Mucosa of rectum (tissue), 2 donors: ENCODE measurements at regions not wholly inside any gene's neighbourhood (a gene's known extent, or its start where the extent isn't known, plus 50 kb on each side); places are given as distances from the start of the nearest gene placed in this dataset.

Source experiments
- H3K27ac ChIP-seq, 2 donors: one replicate each; pipeline ENCODE4 v1.7.0; 2013; ENCODE audit warnings: inconsistent platforms in 2 of 2, low read depth in 2 of 2, low read length in 2 of 2
- H3K27me3 ChIP-seq, 2 donors: one replicate each; pipeline ENCODE4 v1.7.0; 2013; ENCODE audit warnings: low read length in 2 of 2; ENCODE audit not compliant: control insufficient read depth in 2 of 2, insufficient read depth in 2 of 2
- H3K36me3 ChIP-seq, 2 donors: one replicate each; pipeline ENCODE4 v1.7.0; 2013; ENCODE audit warnings: low read length in 2 of 2; ENCODE audit not compliant: control insufficient read depth in 2 of 2, insufficient read depth in 2 of 2
- H3K4me1 ChIP-seq, 2 donors: one replicate each; pipeline ENCODE4 v1.7.0; 2013; ENCODE audit warnings: low read length in 2 of 2, mild to moderate bottlenecking in 1 of 2; ENCODE audit not compliant: control insufficient read depth in 2 of 2, insufficient read depth in 2 of 2
- H3K4me3 ChIP-seq, 2 donors: one replicate each; pipeline ENCODE4 v1.7.0; 2013; ENCODE audit warnings: low read length in 2 of 2
- H3K9ac ChIP-seq, 2 donors: one replicate each; pipeline ENCODE4 v1.7.0; 2013; ENCODE audit warnings: low read length in 2 of 2, low read depth in 1 of 2, mild to moderate bottlenecking in 1 of 2
- H3K9me3 ChIP-seq, 2 donors: one replicate each; pipeline ENCODE4 v1.7.0; 2013; ENCODE audit warnings: low read length in 2 of 2; ENCODE audit not compliant: control insufficient read depth in 2 of 2
- donor health status: healthy.
- donor health status: Normal muscosa, but diverticular disease.

- Histone ChIP-seq H3K4me1 (no peaks in the 10 kb centered on the region), H3K4me3 (no peak overlapping the region), H3K9me3 (no peaks in the 10 kb centered on the region), H3K27ac (no peak overlapping the region), H3K36me3 (no peaks in the 10 kb centered on the region), H3K9ac (no peak overlapping the region), H3K27me3 (no peaks in the 10 kb centered on the region)
These were observed 196.2 kb upstream of the SIX2 start for GRCh38 chr2:45205480-45205879.

- Histone ChIP-seq H3K9me3 (no peaks in the 10 kb centered on the region), H3K9ac (no peak overlapping the region), H3K4me3 (no peak overlapping the region), H3K36me3 (no peaks in the 10 kb centered on the region), H3K4me1 (no peaks in the 10 kb centered on the region), H3K27me3 (no peaks in the 10 kb centered on the region), H3K27ac (no peak overlapping the region)
These were observed 194.1 kb upstream of the SIX2 start for GRCh38 chr2:45203400-45203799.

GRCh38 chr2:45199973-45200372 lies 190.7 kb upstream of the SIX2 start:
- Histone ChIP-seq H3K4me1 (no peaks in the 10 kb centered on the region), H3K27ac (no peak overlapping the region), H3K36me3 (no peaks in the 10 kb centered on the region)

GRCh38 chr2:45195916-45196315 lies 186.7 kb upstream of the SIX2 start:
- Histone ChIP-seq H3K4me3 (no peak overlapping the region), H3K9me3 (no peaks in the 10 kb centered on the region), H3K36me3 (no peaks in the 10 kb centered on the region), H3K27ac (no peak overlapping the region), H3K4me1 (no peaks in the 10 kb centered on the region), H3K27me3 (peaks cover 0 to 4% of the 10 kb centered on the region in 2 donors), H3K9ac (no peak overlapping the region)

More at GRCh38 chr2:45199973-45200372, 190.7 kb upstream of the SIX2 start:
- H3K4me3 ChIP-seq, result no peak overlapping the region
- H3K9me3 ChIP-seq, result no peaks in the 10 kb centered on the region
- H3K9ac ChIP-seq, result no peak overlapping the region
- H3K27me3 ChIP-seq, result peaks cover 0 to under 1% of the 10 kb centered on the region in 2 donors

GRCh38 chr2:45194596-45194995 lies 185.3 kb upstream of the SIX2 start:
- Histone ChIP-seq H3K27ac (no peak overlapping the region), H3K4me1 (no peaks in the 10 kb centered on the region), H3K27me3 (peaks cover 0 to 4% of the 10 kb centered on the region in 2 donors), H3K36me3 (no peaks in the 10 kb centered on the region), H3K9me3 (no peaks in the 10 kb centered on the region), H3K4me3 (no peak overlapping the region), H3K9ac (no peak overlapping the region)

- no peaks in the 10 kb centered on the region for H3K36me3 ChIP-seq
- no peaks in the 10 kb centered on the region for H3K9me3 ChIP-seq
- H3K4me3 ChIP-seq, result no peak overlapping the region
- H3K4me1 ChIP-seq, result no peaks in the 10 kb centered on the region
- H3K27me3 ChIP-seq, result peaks cover 0 to 4% of the 10 kb centered on the region in 2 donors
- no peak overlapping the region for H3K9ac ChIP-seq
- no peak overlapping the region for H3K27ac ChIP-seq
These were observed 184.3 kb upstream of the SIX2 start for GRCh38 chr2:45193581-45193980.

GRCh38 chr2:45192991-45193390 lies 183.7 kb upstream of the SIX2 start:
- peaks cover 0 to 4% of the 10 kb centered on the region in 2 donors for H3K27me3 ChIP-seq
- H3K36me3 ChIP-seq, result no peaks in the 10 kb centered on the region

GRCh38 chr2:45192481-45192880 lies 183.2 kb upstream of the SIX2 start:
- H3K27ac ChIP-seq, result no peak overlapping the region
- no peaks in the 10 kb centered on the region for H3K4me1 ChIP-seq
- H3K9ac ChIP-seq, result no peak overlapping the region
- no peak overlapping the region for H3K4me3 ChIP-seq
- H3K9me3 ChIP-seq, result no peaks in the 10 kb centered on the region
- H3K36me3 ChIP-seq, result no peaks in the 10 kb centered on the region
- peaks cover 0 to 4% of the 10 kb centered on the region in 2 donors for H3K27me3 ChIP-seq

More at GRCh38 chr2:45192991-45193390, 183.7 kb upstream of the SIX2 start:
- Histone ChIP-seq H3K4me3 (no peak overlapping the region), H3K9ac (no peak overlapping the region), H3K4me1 (no peaks in the 10 kb centered on the region), H3K27ac (no peak overlapping the region), H3K9me3 (no peaks in the 10 kb centered on the region)

GRCh38 chr2:45191976-45192375 lies 182.7 kb upstream of the SIX2 start:
- H3K27ac ChIP-seq, result no peak overlapping the region
- H3K9me3 ChIP-seq, result no peaks in the 10 kb centered on the region
- no peak overlapping the region for H3K9ac ChIP-seq
- no peaks in the 10 kb centered on the region for H3K4me1 ChIP-seq
- H3K36me3 ChIP-seq, result no peaks in the 10 kb centered on the region
- peaks cover 0 to 4% of the 10 kb centered on the region in 2 donors for H3K27me3 ChIP-seq
- H3K4me3 ChIP-seq, result no peak overlapping the region

GRCh38 chr2:45191146-45191863 lies 182.1 kb upstream of the SIX2 start:
- H3K9ac ChIP-seq, result no peak overlapping the region
- no peaks in the 10 kb centered on the region for H3K9me3 ChIP-seq
- no peaks in the 10 kb centered on the region for H3K4me1 ChIP-seq
- no peaks in the 10 kb centered on the region for H3K36me3 ChIP-seq
- H3K27me3 ChIP-seq, result peaks cover 0 to 4% of the 10 kb centered on the region in 2 donors
- H3K4me3 ChIP-seq, result no peak overlapping the region
- H3K27ac ChIP-seq, result no peak overlapping the region
